Trophoblast cell (in vitro differentiated cells and primary cell): ENCODE measurements at regions not wholly inside any gene's neighbourhood (a gene's known extent, or its start where the extent isn't known, plus 50 kb on each side); places are given as distances from the start of the nearest gene placed in this dataset.

Experiments used
- DNase-seq, 2 donors: peaks; one replicate each; pipeline ENCODE4 v3.0.0-alpha.2; 2016
- H2AFZ ChIP-seq: 2 replicates; pipeline ENCODE4 v1.6.1; 2013; ENCODE audit warnings: low read length, moderate library complexity, mild to moderate bottlenecking; ENCODE audit not compliant: insufficient read depth, poor library complexity
- H2AK5ac ChIP-seq: 2 replicates; pipeline ENCODE4 v1.6.1; 2013; ENCODE audit warnings: mild to moderate bottlenecking, low read length
- H2BK120ac ChIP-seq: 2 replicates; pipeline ENCODE4 v1.6.1; 2013; ENCODE audit warnings: low read length, mild to moderate bottlenecking, moderate library complexity; ENCODE audit not compliant: insufficient read depth, poor library complexity
- H2BK12ac ChIP-seq: 2 replicates; pipeline ENCODE4 v1.6.1; 2013; ENCODE audit warnings: mild to moderate bottlenecking, low read length, moderate library complexity
- H2BK5ac ChIP-seq: 2 replicates; pipeline ENCODE4 v1.6.1; 2013; ENCODE audit warnings: low read length, low read depth, moderate library complexity, mild to moderate bottlenecking; ENCODE audit not compliant: poor library complexity
- H3K14ac ChIP-seq: 2 replicates; pipeline ENCODE4 v1.6.1; 2013; ENCODE audit warnings: mild to moderate bottlenecking, low read length
- H3K18ac ChIP-seq: 2 replicates; pipeline ENCODE4 v1.6.1; 2013; ENCODE audit warnings: mild to moderate bottlenecking, low read length
- H3K23ac ChIP-seq: 2 replicates; pipeline ENCODE4 v1.6.1; 2013; ENCODE audit warnings: low read length
- H3K27ac ChIP-seq: 2 replicates; pipeline ENCODE4 v1.5.1; 2013; ENCODE audit warnings: low read depth, mild to moderate bottlenecking, inconsistent platforms, low read length, moderate library complexity
- H3K27me3 ChIP-seq: 2 replicates; pipeline ENCODE4 v1.6.1; 2013; ENCODE audit warnings: inconsistent platforms, mild to moderate bottlenecking, low read length, moderate library complexity; ENCODE audit not compliant: insufficient read depth
- H3K36me3 ChIP-seq, 2 experiments: 1 replicate in 1 of 2; 2 replicates in 1 of 2; pipeline ENCODE4 v1.6.1; 2013; ENCODE audit warnings: low read length in 2 of 2, mild to moderate bottlenecking in 2 of 2, moderate library complexity in 1 of 2; ENCODE audit not compliant: insufficient read depth in 2 of 2, control insufficient read depth in 1 of 2
- H3K4ac ChIP-seq: 2 replicates; pipeline ENCODE4 v1.6.1; 2013; ENCODE audit warnings: low read depth, mild to moderate bottlenecking, low read length, moderate library complexity
- H3K4me1 ChIP-seq, 2 experiments: 1 replicate in 1 of 2; 2 replicates in 1 of 2; pipeline ENCODE4 v1.6.1; 2013; ENCODE audit warnings: low read length in 2 of 2, mild to moderate bottlenecking in 2 of 2, moderate library complexity in 1 of 2; ENCODE audit not compliant: insufficient read depth in 2 of 2, control insufficient read depth in 1 of 2
- H3K4me2 ChIP-seq: 2 replicates; pipeline ENCODE4 v1.6.1; 2013; ENCODE audit warnings: inconsistent platforms, mild to moderate bottlenecking, low read length, moderate library complexity
- H3K4me3 ChIP-seq: 2 replicates; pipeline ENCODE4 v1.5.1; 2013; ENCODE audit warnings: mild to moderate bottlenecking, low read depth, low read length, inconsistent platforms
- H3K79me1 ChIP-seq: one replicate; pipeline ENCODE4 v1.6.1; 2013; ENCODE audit warnings: low read length
- H3K79me2 ChIP-seq: 2 replicates; pipeline ENCODE4 v1.6.1; 2013; ENCODE audit warnings: low read length, mild to moderate bottlenecking; ENCODE audit not compliant: control insufficient read depth, insufficient read depth, poor library complexity
- H3K9ac ChIP-seq: 2 replicates; pipeline ENCODE4 v1.6.1; 2013; ENCODE audit warnings: mild to moderate bottlenecking, low read length
- H3K9me3 ChIP-seq: 2 replicates; pipeline ENCODE4 v1.6.1; 2013; ENCODE audit warnings: low read depth, mild to moderate bottlenecking, control low read depth, inconsistent platforms, low read length; ENCODE audit not compliant: insufficient read depth
- H4K12ac ChIP-seq: 2 replicates; pipeline ENCODE4 v1.6.1; 2013; ENCODE audit warnings: low read depth, mild to moderate bottlenecking, low read length, moderate library complexity
- H4K8ac ChIP-seq: 2 replicates; pipeline ENCODE4 v1.6.1; 2013; ENCODE audit warnings: low read depth, mild to moderate bottlenecking, low read length, moderate library complexity
- H4K91ac ChIP-seq: one replicate; pipeline ENCODE4 v1.6.1; 2013; ENCODE audit warnings: low read depth, mild to moderate bottlenecking, low read length, moderate library complexity
- WGBS: extraction: QIAGEN DNeasy Blood & Tissue Kit; methylation state at CpG from one replicate; pipeline ENCODE4 v1.1.7; 2013; ENCODE audit warnings: missing lambda C conversion rate; ENCODE audit not compliant: insufficient read length, insufficient coverage; ENCODE audit errors: extremely low coverage; 5-methylcytosine and 5-hydroxymethylcytosine counted together

DNA sequence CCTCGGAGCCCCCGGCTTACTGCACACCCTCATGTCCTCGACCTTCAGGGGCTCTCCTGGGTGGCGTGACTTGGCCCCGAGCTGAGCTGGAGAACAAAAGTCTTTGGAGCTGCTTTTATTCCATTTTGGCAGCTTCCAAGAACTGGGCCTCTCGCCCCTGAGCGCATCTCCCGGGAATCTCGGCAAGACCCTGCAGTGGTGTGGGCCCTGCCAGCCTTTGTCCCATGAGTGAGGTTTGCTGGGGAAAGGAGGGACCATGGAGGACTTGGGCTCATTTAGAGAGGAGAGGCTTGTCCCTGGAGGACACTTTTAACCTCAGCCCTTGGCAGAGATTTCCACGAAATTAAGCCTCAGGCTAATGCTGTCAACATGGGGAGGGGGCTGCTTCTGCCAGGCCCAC is 62.3 kb upstream of the SLCO4A1 start:
- no peaks in the 10 kb centered on the region for H3K79me1 ChIP-seq
- WGBS = no CpG with 5 or more reads among the region's 10 CpGs
- no peak overlapping the region for H2BK12ac ChIP-seq
- H3K18ac ChIP-seq = no peak overlapping the region
- H2BK120ac ChIP-seq = no peak overlapping the region
- no peak overlapping the region for H2BK5ac ChIP-seq
- H3K4ac ChIP-seq = no peak overlapping the region
- H4K91ac ChIP-seq = no peak overlapping the region
- no peak overlapping the region for H3K23ac ChIP-seq
- peaks cover 3% of the 10 kb centered on the region for H3K9me3 ChIP-seq
- H3K14ac ChIP-seq = no peak overlapping the region
- H3K9ac ChIP-seq = no peak overlapping the region
- H3K4me1 ChIP-seq = no peaks in the 10 kb centered on the region
- DNase-seq = no peak
- no peaks in the 10 kb centered on the region for H3K36me3 ChIP-seq
- H3K4me3 ChIP-seq = no peak overlapping the region
- no peak overlapping the region for H2AFZ ChIP-seq
- no peak overlapping the region for H4K8ac ChIP-seq
- H3K27me3 ChIP-seq = no peaks in the 10 kb centered on the region
- H4K12ac ChIP-seq = no peak overlapping the region
- no peak overlapping the region for H2AK5ac ChIP-seq
- no peaks in the 10 kb centered on the region for H3K79me2 ChIP-seq
- H3K4me2 ChIP-seq = no peak overlapping the region
- H3K27ac ChIP-seq = no peak overlapping the region

DNA sequence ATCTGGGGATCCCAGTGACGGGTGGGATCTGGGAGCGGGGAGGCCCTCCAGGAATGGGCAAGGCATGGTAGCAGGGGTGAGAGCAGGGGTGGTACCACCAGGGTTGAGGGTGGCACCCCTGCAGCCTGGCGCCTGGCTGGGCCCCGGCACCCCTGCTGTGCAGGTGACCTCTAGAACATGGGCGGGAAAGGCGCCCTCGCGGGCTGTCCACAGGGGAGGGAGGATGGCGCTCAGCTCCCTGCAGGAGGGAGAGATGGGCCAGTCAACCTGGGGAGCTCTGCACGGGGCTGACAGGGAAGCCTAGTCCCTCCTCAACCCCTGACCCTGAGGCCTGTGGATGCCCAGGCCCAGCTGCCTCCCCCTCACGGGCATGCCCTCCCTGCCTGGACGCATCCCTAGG is 61.6 kb upstream of the SLCO4A1 start:
- Histone ChIP-seq H3K79me2 (no peaks in the 10 kb centered on the region), H3K4ac (no peak overlapping the region), H3K79me1 (no peaks in the 10 kb centered on the region), H2BK12ac (no peak overlapping the region), H2BK5ac (no peak overlapping the region), H3K4me1 (no peaks in the 10 kb centered on the region), H4K91ac (no peak overlapping the region), H3K14ac (no peak overlapping the region), H3K9ac (no peak overlapping the region), H3K27me3 (no peaks in the 10 kb centered on the region), H3K4me3 (no peak overlapping the region), H4K8ac (no peak overlapping the region), H2BK120ac (no peak overlapping the region), H3K27ac (no peak overlapping the region), H3K36me3 (no peaks in the 10 kb centered on the region), H3K4me2 (no peak overlapping the region), H4K12ac (no peak overlapping the region), H2AFZ (no peak overlapping the region), H3K18ac (no peak overlapping the region), H2AK5ac (no peak overlapping the region), H3K9me3 (peaks cover 3% of the 10 kb centered on the region), H3K23ac (no peak overlapping the region)
- no CpG with 5 or more reads among the region's 12 CpGs for WGBS
- DNase-seq = no peak

DNA sequence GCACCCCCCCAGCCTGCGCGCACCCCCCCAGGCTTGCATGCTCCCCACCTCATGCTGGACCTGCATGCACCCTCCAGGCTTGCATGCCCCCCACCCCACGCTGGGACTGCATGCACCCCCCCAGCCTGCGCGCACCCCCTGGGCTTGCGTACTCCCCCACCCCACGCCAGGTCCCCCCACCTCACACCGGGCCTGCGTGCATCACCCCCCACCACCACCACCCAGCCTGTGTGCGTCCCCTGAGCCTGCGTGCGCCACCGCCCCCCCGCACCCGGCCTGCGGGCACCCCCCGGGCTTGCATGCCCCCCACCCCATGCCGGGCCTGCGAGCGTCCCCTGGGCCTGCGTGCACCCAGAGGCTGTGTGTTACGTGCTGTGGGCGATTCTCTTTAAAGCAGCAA is 61.0 kb upstream of the SLCO4A1 start:
- no CpG with 5 or more reads among the region's 23 CpGs for WGBS
- Histone ChIP-seq H3K36me3 (no peaks in the 10 kb centered on the region), H2AFZ (no peak overlapping the region), H4K12ac (no peak overlapping the region), H3K79me2 (no peaks in the 10 kb centered on the region), H3K4ac (no peak overlapping the region), H2AK5ac (no peak overlapping the region), H2BK5ac (no peak overlapping the region), H3K27me3 (no peaks in the 10 kb centered on the region), H3K4me2 (no peak overlapping the region), H2BK12ac (no peak overlapping the region), H3K9ac (no peak overlapping the region), H3K4me1 (no peaks in the 10 kb centered on the region), H3K27ac (no peak overlapping the region), H4K91ac (no peak overlapping the region), H3K18ac (no peak overlapping the region), H3K4me3 (no peak overlapping the region), H2BK120ac (no peak overlapping the region), H3K9me3 (peaks cover 3% of the 10 kb centered on the region), H3K14ac (no peak overlapping the region), H3K23ac (no peak overlapping the region), H3K79me1 (no peaks in the 10 kb centered on the region), H4K8ac (no peak overlapping the region)
- no peak for DNase-seq

GRCh38 chr20:62581806-62582205 is 60.5 kb upstream of the SLCO4A1 start:
- Histone ChIP-seq H4K12ac (no peak overlapping the region), H3K36me3 (no peaks in the 10 kb centered on the region), H3K79me1 (no peaks in the 10 kb centered on the region), H2AFZ (no peak overlapping the region), H3K27ac (no peak overlapping the region), H3K79me2 (no peaks in the 10 kb centered on the region), H3K9me3 (peaks cover 3% of the 10 kb centered on the region), H3K27me3 (no peaks in the 10 kb centered on the region), H3K4ac (no peak overlapping the region), H2AK5ac (no peak overlapping the region), H4K91ac (no peak overlapping the region), H3K23ac (no peak overlapping the region), H2BK5ac (no peak overlapping the region), H3K14ac (no peak overlapping the region), H3K18ac (no peak overlapping the region), H4K8ac (no peak overlapping the region), H2BK12ac (no peak overlapping the region), H3K4me2 (no peak overlapping the region), H3K9ac (no peak overlapping the region), H2BK120ac (no peak overlapping the region), H3K4me1 (no peaks in the 10 kb centered on the region), H3K4me3 (no peak overlapping the region)
- no peak for DNase-seq
- no CpG with 5 or more reads among the region's 16 CpGs for WGBS
